ENCODE measurements at regions not wholly inside any gene's neighbourhood (a gene's known extent, or its start where the extent isn't known, plus 50 kb on each side); places are given as distances from the start of the nearest gene placed in this dataset.

GRCh38 chr7:133183969-133184368 lies 68.9 kb upstream of the EXOC4 start:
- Mint-ChIP-seq H3K4me3 (ENCODE audit: unreplicated experiment) (no peak overlapping the region), H3K27me3 (ENCODE audit: low read depth, unreplicated experiment) (peaks cover 25% of the 10 kb centered on the region), H3K27ac (ENCODE audit: unreplicated experiment) (no peak overlapping the region), H3K4me1 (ENCODE audit: low read depth, unreplicated experiment) (no peaks in the 10 kb centered on the region), H3K36me3 (ENCODE audit: low read depth, unreplicated experiment) (no peaks in the 10 kb centered on the region), H3K9me3 (ENCODE audit: unreplicated experiment) (no peaks in the 10 kb centered on the region)
- no peaks in the 10 kb centered on the region for H4K20me1 ChIP-seq (ENCODE audit: insufficient read depth, low read length)
- H3K27me3 ChIP-seq (ENCODE audit: insufficient read depth, low read length): no peaks in the 10 kb centered on the region
- no peaks in the 10 kb centered on the region for H3K9me3 ChIP-seq (ENCODE audit: insufficient read depth, low read depth, low read length)
- no peaks in the 10 kb centered on the region for H3K4me1 ChIP-seq (ENCODE audit: insufficient read depth, low read length)
- H3K9ac ChIP-seq (ENCODE audit: low read length): no peak overlapping the region
- FAIRE-seq (no peak), DNase-seq (ENCODE audit: low read depth) (no peak)
- no peaks in the 10 kb centered on the region for H3K79me2 ChIP-seq (ENCODE audit: insufficient read depth, low read length)
- H2AFZ ChIP-seq (ENCODE audit: low read depth, low read length): no peak overlapping the region
- H3K4me2 ChIP-seq (ENCODE audit: low read length): no peak overlapping the region
- H3K27ac ChIP-seq (ENCODE audit: low read depth, low read length): no peak overlapping the region
- TF ChIP-seq CTCF (IDR thresholded peaks at IDR 0.05; ENCODE audit: insufficient read depth, low read depth, low read length) (no peak), EZH2 (IDR thresholded peaks at IDR 0.05; ENCODE audit: insufficient read depth, low read length) (no peak)
- no peaks in the 10 kb centered on the region for H3K36me3 ChIP-seq (ENCODE audit: insufficient read depth, low read length)
- no peak overlapping the region for H3K4me3 ChIP-seq (ENCODE audit: insufficient read depth, low read depth, low read length)

- Histone ChIP-seq H3K36me3 (ENCODE audit: insufficient read depth, low read length) (no peaks in the 10 kb centered on the region), H3K9me3 (ENCODE audit: insufficient read depth, low read depth, low read length) (no peaks in the 10 kb centered on the region), H3K4me3 (ENCODE audit: insufficient read depth, low read depth, low read length) (no peak overlapping the region), H3K79me2 (ENCODE audit: insufficient read depth, low read length) (no peaks in the 10 kb centered on the region), H3K9ac (ENCODE audit: low read length) (no peak overlapping the region), H2AFZ (ENCODE audit: low read depth, low read length) (no peak overlapping the region), H3K27ac (ENCODE audit: low read depth, low read length) (no peak overlapping the region), H3K4me1 (ENCODE audit: insufficient read depth, low read length) (no peaks in the 10 kb centered on the region), H4K20me1 (ENCODE audit: insufficient read depth, low read length) (no peaks in the 10 kb centered on the region), H3K4me2 (ENCODE audit: low read length) (no peak overlapping the region), H3K27me3 (ENCODE audit: insufficient read depth, low read length) (no peaks in the 10 kb centered on the region)
- DNase-seq (ENCODE audit: low read depth) (no peak), FAIRE-seq (no peak)
- Mint-ChIP-seq H3K27ac (ENCODE audit: unreplicated experiment) (no peak overlapping the region), H3K36me3 (ENCODE audit: low read depth, unreplicated experiment) (no peaks in the 10 kb centered on the region), H3K9me3 (ENCODE audit: unreplicated experiment) (no peaks in the 10 kb centered on the region), H3K4me3 (ENCODE audit: unreplicated experiment) (no peak overlapping the region), H3K27me3 (ENCODE audit: low read depth, unreplicated experiment) (peaks cover 21% of the 10 kb centered on the region), H3K4me1 (ENCODE audit: low read depth, unreplicated experiment) (no peaks in the 10 kb centered on the region)
- TF ChIP-seq EZH2 (IDR thresholded peaks at IDR 0.05; ENCODE audit: insufficient read depth, low read length) (no peak), CTCF (IDR thresholded peaks at IDR 0.05; ENCODE audit: insufficient read depth, low read depth, low read length) (no peak)
These were observed 67.4 kb upstream of the EXOC4 start for GRCh38 chr7:133185512-133185911.

- no peaks in the 10 kb centered on the region for H3K36me3 ChIP-seq (ENCODE audit: insufficient read depth, low read length)
- no peak for FAIRE-seq
- H3K27ac ChIP-seq (ENCODE audit: low read depth, low read length): no peak overlapping the region
- no peaks in the 10 kb centered on the region for H3K27me3 ChIP-seq (ENCODE audit: insufficient read depth, low read length)
- no peak overlapping the region for H3K4me2 ChIP-seq (ENCODE audit: low read length)
- H4K20me1 ChIP-seq (ENCODE audit: insufficient read depth, low read length): no peaks in the 10 kb centered on the region
- DNase-seq (ENCODE audit: low read depth): no peak
- no peak overlapping the region for H3K9ac ChIP-seq (ENCODE audit: low read length)
- H3K4me3 ChIP-seq (ENCODE audit: insufficient read depth, low read depth, low read length): no peak overlapping the region
- H3K9me3 Mint-ChIP-seq (ENCODE audit: unreplicated experiment): no peaks in the 10 kb centered on the region
- H3K79me2 ChIP-seq (ENCODE audit: insufficient read depth, low read length): no peaks in the 10 kb centered on the region
- no peak overlapping the region for H2AFZ ChIP-seq (ENCODE audit: low read depth, low read length)
- no peaks in the 10 kb centered on the region for H3K4me1 Mint-ChIP-seq (ENCODE audit: low read depth, unreplicated experiment)
- no peak overlapping the region for H3K27ac Mint-ChIP-seq (ENCODE audit: unreplicated experiment)
- TF ChIP-seq CTCF (IDR thresholded peaks at IDR 0.05; ENCODE audit: insufficient read depth, low read depth, low read length) (no peak), EZH2 (IDR thresholded peaks at IDR 0.05; ENCODE audit: insufficient read depth, low read length) (no peak)
- H3K27me3 Mint-ChIP-seq (ENCODE audit: low read depth, unreplicated experiment): peaks cover 18% of the 10 kb centered on the region
- H3K9me3 ChIP-seq (ENCODE audit: insufficient read depth, low read depth, low read length): no peaks in the 10 kb centered on the region
- H3K4me3 Mint-ChIP-seq (ENCODE audit: unreplicated experiment): no peak overlapping the region
- H3K36me3 Mint-ChIP-seq (ENCODE audit: low read depth, unreplicated experiment): no peaks in the 10 kb centered on the region
- no peaks in the 10 kb centered on the region for H3K4me1 ChIP-seq (ENCODE audit: insufficient read depth, low read length)
These were observed 66.8 kb upstream of the EXOC4 start for GRCh38 chr7:133186060-133186459.

Data from astrocyte (in vitro differentiated cells and primary cell).